Activated T-helper 17 cell treated with anti-CD3 and anti-CD28 coated beads, Interleukin-2, amount 50 U/mL, for 72 hours (primary cell): ENCODE measurements at regions not wholly inside any gene's neighbourhood (a gene's known extent, or its start where the extent isn't known, plus 50 kb on each side); places are given as distances from the start of the nearest gene placed in this dataset.

Source experiments
- ATAC-seq: fragments of 150-1000 bp; cut with Tn5 transposase; replicated peaks from 2 replicates; pipeline ENCODE4 v1.10.0; 2021; ENCODE audit warnings: mild to moderate bottlenecking, moderate library complexity
- H3K27ac Mint-ChIP-seq: one replicate; pipeline ENCODE4 v1.8.0; 2022; ENCODE audit warnings: mixed read lengths
- H3K27me3 Mint-ChIP-seq: one replicate; pipeline ENCODE4 v1.8.0; 2022; ENCODE audit warnings: mixed read lengths
- H3K36me3 Mint-ChIP-seq: one replicate; pipeline ENCODE4 v1.8.0; 2022; ENCODE audit warnings: low read depth, mild to moderate bottlenecking, mixed read lengths
- H3K4me1 Mint-ChIP-seq: one replicate; pipeline ENCODE4 v1.8.0; 2022; ENCODE audit warnings: mixed read lengths
- H3K4me3 Mint-ChIP-seq: one replicate; pipeline ENCODE4 v1.8.0; 2022; ENCODE audit warnings: mild to moderate bottlenecking, mixed read lengths
- H3K9me3 Mint-ChIP-seq: one replicate; pipeline ENCODE4 v1.8.0; 2022; ENCODE audit warnings: mixed read lengths

DNA sequence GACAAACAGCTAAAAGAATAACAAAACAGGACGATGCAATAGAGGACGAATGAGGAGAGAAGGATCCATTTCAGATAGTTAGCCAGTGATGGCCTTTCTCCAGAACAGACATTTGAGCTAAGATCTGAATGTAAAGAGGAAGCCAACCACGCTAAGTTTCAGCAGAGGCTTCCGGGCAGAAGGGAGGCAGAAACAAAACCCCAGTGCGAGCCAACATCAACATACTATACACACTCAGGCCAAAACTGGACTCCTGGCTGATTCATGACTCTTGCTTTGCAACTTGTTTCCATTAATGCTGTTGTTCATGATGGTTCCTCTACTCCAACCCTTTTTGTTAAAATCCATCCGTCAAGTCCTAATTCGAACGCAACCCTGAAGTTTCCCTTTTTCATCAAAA, 730.3 kb downstream of the TRIML1 start:
- H3K4me3 Mint-ChIP-seq: no peak overlapping the region
- H3K27ac Mint-ChIP-seq: no peak overlapping the region
- H3K36me3 Mint-ChIP-seq: no peaks in the 10 kb centered on the region
- no peaks in the 10 kb centered on the region for H3K27me3 Mint-ChIP-seq
- peaks cover 15% of the 10 kb centered on the region for H3K9me3 Mint-ChIP-seq
- H3K4me1 Mint-ChIP-seq: no peaks in the 10 kb centered on the region
- ATAC-seq: no peak

DNA sequence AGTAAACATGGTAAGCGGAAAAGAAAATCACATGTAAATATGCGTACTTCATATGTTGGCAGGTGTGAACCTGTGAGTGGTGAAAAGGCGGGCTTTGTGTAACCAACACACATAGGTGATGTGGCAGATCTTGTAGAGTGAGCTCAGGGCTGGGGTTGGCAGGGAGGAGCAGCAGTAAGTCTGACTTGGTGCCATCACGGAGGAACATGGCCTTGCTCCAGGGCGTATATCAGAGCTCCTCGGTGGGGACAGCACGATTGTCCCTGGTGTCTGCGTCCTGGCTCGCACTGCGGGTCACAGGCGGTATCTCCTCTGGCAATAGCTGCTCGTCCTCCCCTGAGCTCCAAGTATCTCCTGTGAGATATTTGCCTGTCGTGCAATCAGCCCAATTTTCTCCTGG, 733.6 kb downstream of the TRIML1 start:
- no peak for ATAC-seq
- Mint-ChIP-seq H3K36me3 (no peaks in the 10 kb centered on the region), H3K27me3 (no peaks in the 10 kb centered on the region), H3K27ac (no peak overlapping the region), H3K4me3 (no peak overlapping the region), H3K9me3 (peaks cover 12% of the 10 kb centered on the region), H3K4me1 (no peaks in the 10 kb centered on the region)

DNA sequence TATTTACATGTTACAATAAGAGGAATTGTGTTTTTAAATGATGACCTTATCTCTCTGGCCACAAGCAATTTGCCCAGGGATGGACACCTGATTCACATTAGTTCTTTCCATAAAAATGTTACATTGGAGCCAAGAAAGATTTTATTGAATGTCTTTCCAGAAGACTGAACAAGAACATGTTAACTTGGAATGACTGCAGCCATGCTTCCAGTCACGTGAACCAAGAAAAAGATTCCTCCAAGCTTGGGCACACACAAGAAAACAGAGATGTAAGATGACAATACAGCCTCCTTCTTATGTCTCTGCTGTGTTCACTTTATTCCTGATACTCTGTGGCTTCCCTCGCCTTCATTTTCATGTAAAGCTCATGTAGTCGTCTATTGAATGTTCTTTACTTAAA, 737.6 kb downstream of the TRIML1 start:
- no peaks in the 10 kb centered on the region for H3K4me1 Mint-ChIP-seq
- H3K4me3 Mint-ChIP-seq: no peak overlapping the region
- H3K9me3 Mint-ChIP-seq: peaks cover 9% of the 10 kb centered on the region
- no peaks in the 10 kb centered on the region for H3K27me3 Mint-ChIP-seq
- no peaks in the 10 kb centered on the region for H3K36me3 Mint-ChIP-seq
- ATAC-seq: no peak
- H3K27ac Mint-ChIP-seq: no peak overlapping the region

DNA sequence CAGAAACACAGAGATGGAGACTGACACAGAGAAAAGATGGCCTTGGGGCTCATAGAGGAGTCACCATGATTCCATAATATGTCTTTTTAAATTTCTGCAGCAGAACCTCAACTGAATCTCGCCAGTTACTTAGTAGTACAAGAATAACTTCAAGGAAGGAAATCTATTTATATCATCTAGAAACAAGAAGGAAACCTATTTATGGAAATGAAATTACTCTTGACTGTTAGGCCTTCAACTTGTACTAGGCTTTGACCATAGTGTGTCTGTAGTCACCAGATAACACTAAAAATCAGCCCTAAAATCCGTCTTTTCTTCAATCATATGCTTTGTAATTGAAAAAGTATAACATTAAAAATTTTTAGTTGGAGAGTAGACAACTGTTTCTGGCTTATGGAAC, 740.4 kb downstream of the TRIML1 start:
- Mint-ChIP-seq H3K27ac (no peak overlapping the region), H3K4me1 (no peaks in the 10 kb centered on the region), H3K36me3 (no peaks in the 10 kb centered on the region), H3K9me3 (peaks cover 13% of the 10 kb centered on the region), H3K27me3 (no peaks in the 10 kb centered on the region), H3K4me3 (no peak overlapping the region)
- ATAC-seq: no peak

DNA sequence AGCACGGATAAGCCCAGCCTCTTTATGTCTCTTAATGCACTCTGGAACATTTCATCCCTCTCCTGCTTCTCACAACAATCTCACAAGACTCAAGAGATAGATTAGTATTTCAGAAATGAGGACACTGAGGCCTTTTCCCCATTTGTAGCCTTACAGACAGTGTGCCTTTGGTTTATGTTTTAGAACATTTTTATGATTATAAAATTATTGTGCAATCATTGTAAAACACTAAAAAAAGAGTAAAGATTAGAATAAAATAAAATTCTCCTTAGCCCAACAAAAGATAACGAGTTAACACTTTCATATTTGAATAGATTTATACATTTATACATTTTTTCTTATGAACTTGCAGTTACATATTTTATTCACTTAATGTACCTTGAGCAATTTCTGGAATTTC, 748.7 kb downstream of the TRIML1 start:
- H3K27me3 Mint-ChIP-seq: no peaks in the 10 kb centered on the region
- no peak overlapping the region for H3K27ac Mint-ChIP-seq
- H3K4me3 Mint-ChIP-seq: no peak overlapping the region

DNA sequence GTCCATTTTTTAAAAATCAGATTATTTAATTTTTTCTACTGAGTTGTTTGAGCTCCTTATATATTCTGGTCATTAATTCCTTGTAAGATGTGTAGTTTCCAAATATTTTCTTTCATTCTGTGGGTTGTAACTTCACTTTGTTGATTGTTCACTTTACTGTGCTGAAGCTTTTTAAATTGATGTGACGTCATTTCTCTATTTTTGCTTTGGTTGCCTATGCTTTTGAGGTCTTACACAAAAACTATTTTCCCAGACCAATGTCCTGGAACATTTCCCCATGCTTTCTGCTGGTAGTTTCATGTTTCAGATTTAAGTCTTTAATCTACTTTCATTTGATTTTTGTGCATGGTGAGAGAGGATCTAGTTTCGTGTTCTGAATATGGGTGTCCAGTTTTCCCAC, 753.6 kb downstream of the TRIML1 start:
- Mint-ChIP-seq H3K36me3 (no peaks in the 10 kb centered on the region), H3K9me3 (peaks cover 15% of the 10 kb centered on the region)

More for the DNA sequence above, 748.7 kb downstream of the TRIML1 start:
- ATAC-seq: no peak
- Mint-ChIP-seq H3K4me1 (no peaks in the 10 kb centered on the region), H3K36me3 (no peaks in the 10 kb centered on the region), H3K9me3 (peaks cover 14% of the 10 kb centered on the region)

DNA sequence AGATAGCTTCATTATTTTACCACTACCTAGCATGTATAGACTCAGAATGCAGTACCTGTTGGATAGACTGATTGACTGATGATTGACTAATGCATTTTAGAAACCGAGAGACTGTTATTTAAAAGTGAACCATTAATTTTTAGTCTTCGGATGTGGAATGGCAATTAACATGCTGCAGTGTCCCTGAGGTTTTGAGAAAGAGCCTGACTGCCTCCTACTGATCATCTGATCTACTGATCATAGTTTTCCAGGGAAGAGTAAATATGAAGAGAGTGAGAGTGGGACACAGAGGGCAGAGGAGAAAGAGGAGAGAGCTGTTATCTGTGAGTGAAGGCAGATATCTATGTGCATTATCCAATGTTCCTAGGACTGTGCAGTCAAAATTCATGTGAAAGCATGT, 764.7 kb downstream of the TRIML1 start:
- Mint-ChIP-seq H3K36me3 (no peaks in the 10 kb centered on the region), H3K4me1 (no peaks in the 10 kb centered on the region), H3K9me3 (peaks cover 17% of the 10 kb centered on the region), H3K4me3 (no peak overlapping the region), H3K27me3 (no peaks in the 10 kb centered on the region), H3K27ac (no peak overlapping the region)
- ATAC-seq: no peak

More for the DNA sequence above, 753.6 kb downstream of the TRIML1 start:
- Mint-ChIP-seq H3K4me1 (no peaks in the 10 kb centered on the region), H3K27ac (no peak overlapping the region), H3K27me3 (no peaks in the 10 kb centered on the region), H3K4me3 (no peak overlapping the region)
- ATAC-seq: no peak

DNA sequence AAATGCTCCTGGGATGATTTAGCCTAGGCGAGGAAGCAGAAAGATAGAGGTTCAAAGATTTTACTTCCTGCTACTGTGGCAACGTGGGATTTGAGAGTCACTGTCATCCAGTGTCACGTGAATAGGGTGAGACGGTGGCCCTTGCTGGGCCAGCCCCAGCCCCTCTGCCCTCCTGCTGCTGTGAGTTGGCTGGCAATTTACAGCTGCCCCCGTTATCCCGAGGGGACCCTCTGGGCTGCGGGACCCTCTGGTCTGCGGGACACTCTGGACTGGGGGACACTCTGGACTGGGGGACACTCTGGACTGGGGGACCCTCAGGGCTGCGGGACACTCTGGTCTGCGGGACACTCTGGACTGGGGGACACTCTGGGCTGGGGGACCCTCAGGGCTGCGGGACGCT, 765.4 kb downstream of the TRIML1 start:
- Mint-ChIP-seq H3K27ac (no peak overlapping the region), H3K4me3 (no peak overlapping the region), H3K27me3 (no peaks in the 10 kb centered on the region), H3K4me1 (no peaks in the 10 kb centered on the region), H3K9me3 (peaks cover 17% of the 10 kb centered on the region), H3K36me3 (no peaks in the 10 kb centered on the region)
- no peak for ATAC-seq

DNA sequence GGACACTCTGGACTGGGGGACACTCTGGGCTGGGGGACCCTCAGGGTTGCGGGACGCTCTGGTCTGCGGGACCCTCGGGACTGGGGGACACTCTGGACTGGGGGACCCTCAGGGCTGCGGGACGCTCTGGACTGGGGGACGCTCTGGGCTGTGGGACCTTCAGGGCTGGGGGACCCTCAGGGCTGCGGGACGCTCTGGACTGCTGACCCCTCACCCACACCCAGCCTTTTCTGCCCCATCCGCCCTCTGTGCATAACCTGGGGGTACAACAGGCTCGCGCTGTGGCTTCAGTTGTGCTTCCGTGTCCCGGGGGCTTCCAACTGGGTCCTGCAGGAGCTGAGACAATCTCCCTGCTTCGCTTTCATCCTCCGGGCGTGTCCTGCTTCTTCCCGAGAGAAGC, 766.0 kb downstream of the TRIML1 start:
- Mint-ChIP-seq H3K27ac (no peak overlapping the region), H3K9me3 (peaks cover 14% of the 10 kb centered on the region), H3K36me3 (no peaks in the 10 kb centered on the region), H3K4me3 (no peak overlapping the region), H3K27me3 (no peaks in the 10 kb centered on the region), H3K4me1 (no peaks in the 10 kb centered on the region)
- ATAC-seq: no peak

DNA sequence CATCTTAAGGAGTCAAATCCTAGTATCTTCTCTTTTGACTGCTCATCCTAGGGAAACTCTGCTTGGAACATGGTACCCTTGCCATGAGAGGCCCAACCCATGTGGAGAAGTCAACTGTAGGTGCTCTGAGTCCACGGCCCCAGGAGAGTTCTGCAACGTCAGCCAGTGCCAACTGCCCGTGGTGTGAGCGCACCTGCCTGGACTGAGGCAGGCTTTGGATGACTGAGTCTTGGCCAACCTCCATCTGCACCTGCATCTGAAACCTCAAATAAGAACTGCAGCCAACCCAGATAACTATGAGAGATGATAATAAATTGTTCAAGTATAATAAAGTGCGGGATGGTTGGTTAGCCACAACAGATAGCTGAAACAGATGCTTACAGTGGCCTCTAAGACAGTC, 772.0 kb downstream of the TRIML1 start:
- H3K36me3 Mint-ChIP-seq: no peaks in the 10 kb centered on the region
- H3K27me3 Mint-ChIP-seq: no peaks in the 10 kb centered on the region
- no peak for ATAC-seq
- no peak overlapping the region for H3K27ac Mint-ChIP-seq
- H3K9me3 Mint-ChIP-seq: peaks cover 11% of the 10 kb centered on the region
- no peak overlapping the region for H3K4me3 Mint-ChIP-seq
- no peaks in the 10 kb centered on the region for H3K4me1 Mint-ChIP-seq

DNA sequence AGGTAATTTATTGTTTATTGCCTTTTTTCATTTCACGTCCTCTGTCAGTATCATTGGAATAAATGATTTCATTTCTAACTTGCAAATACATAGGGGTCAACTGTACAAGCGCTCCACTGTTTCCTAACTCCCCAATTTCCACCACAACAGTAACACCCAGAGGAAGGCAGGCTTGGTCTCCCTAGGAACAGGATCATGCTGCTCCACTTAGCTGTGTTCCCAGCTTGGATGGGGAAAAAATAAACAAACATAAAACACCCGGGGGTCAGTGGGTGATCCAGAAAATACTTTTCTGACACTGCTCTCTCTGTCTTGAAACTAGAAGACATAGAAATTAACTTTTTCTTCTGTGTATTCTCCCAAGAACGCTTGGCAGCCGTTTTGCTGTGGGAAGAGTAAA, 772.5 kb downstream of the TRIML1 start:
- no peaks in the 10 kb centered on the region for H3K27me3 Mint-ChIP-seq
- H3K4me3 Mint-ChIP-seq: no peak overlapping the region
- H3K27ac Mint-ChIP-seq: no peak overlapping the region
- peaks cover 11% of the 10 kb centered on the region for H3K9me3 Mint-ChIP-seq
- no peak for ATAC-seq
- H3K4me1 Mint-ChIP-seq: no peaks in the 10 kb centered on the region
- no peaks in the 10 kb centered on the region for H3K36me3 Mint-ChIP-seq

DNA sequence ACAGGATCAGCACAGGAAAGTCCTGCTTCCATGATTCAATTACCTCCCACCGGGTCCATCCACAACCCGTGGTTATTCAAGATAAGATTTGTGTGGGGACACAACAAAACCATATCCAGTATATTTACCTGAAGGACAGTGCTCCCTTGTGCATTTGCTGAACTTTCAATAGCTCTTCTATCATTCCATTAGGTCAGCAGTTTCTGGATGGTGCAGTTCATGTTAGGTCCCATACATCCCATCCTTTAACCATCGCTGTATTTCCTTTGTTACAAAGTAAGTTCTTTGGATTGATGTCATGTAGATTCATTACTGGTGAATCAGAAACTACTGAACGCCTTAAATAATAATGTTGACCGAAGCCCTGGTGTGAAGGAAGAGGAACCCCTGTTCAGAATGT, 775.9 kb downstream of the TRIML1 start:
- no peaks in the 10 kb centered on the region for H3K36me3 Mint-ChIP-seq
- peaks cover 15% of the 10 kb centered on the region for H3K9me3 Mint-ChIP-seq
- H3K27me3 Mint-ChIP-seq: no peaks in the 10 kb centered on the region
- no peak for ATAC-seq
- no peak overlapping the region for H3K4me3 Mint-ChIP-seq
- no peak overlapping the region for H3K27ac Mint-ChIP-seq
- H3K4me1 Mint-ChIP-seq: no peaks in the 10 kb centered on the region

DNA sequence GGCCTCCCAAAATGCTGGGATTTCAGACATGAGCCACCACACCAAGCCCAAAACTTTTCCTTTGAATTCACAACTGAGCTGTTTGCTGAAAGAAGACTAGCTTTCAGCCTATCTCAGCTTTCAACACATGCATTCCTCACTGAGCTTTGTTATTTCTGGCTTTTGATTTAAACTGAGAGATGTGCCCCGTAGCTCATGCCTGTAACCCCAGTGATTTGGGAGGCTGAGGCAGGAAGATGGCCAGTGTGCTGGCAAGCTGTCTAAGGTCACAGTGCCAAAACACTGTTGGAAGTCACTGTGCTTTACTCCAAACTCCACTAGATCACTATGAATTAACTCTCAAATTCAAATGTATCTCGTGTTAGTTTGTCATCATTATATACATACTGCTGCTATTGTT, 779.5 kb downstream of the TRIML1 start:
- Mint-ChIP-seq H3K27ac (no peak overlapping the region), H3K36me3 (no peaks in the 10 kb centered on the region)
- no peak for ATAC-seq

DNA sequence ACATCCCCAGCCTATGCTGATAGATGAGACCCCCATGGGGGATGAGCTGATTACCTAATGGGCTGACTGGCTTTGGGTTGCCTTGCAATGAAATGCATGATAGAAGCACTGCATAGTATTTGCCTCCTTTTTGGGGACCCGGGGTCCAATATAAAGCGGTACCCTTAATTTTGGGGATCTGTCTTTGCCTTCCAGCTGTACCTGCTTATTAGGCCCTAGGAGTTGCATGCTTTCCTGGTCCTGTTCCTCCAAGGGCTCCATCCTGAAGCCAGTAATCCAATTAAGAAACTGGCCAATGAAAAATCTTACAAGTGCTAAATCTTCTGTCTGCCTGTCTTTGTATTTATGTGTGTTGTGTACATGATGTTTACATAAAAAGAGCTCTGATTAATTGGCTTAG, 791.6 kb downstream of the TRIML1 start:
- Mint-ChIP-seq H3K4me1 (no peaks in the 10 kb centered on the region), H3K9me3 (peaks cover 8% of the 10 kb centered on the region), H3K27me3 (no peaks in the 10 kb centered on the region), H3K4me3 (no peak overlapping the region), H3K27ac (no peak overlapping the region), H3K36me3 (no peaks in the 10 kb centered on the region)
- ATAC-seq: no peak

More for the DNA sequence above, 779.5 kb downstream of the TRIML1 start:
- Mint-ChIP-seq H3K27me3 (no peaks in the 10 kb centered on the region), H3K9me3 (peaks cover 20% of the 10 kb centered on the region), H3K4me3 (no peak overlapping the region), H3K4me1 (no peaks in the 10 kb centered on the region)

DNA sequence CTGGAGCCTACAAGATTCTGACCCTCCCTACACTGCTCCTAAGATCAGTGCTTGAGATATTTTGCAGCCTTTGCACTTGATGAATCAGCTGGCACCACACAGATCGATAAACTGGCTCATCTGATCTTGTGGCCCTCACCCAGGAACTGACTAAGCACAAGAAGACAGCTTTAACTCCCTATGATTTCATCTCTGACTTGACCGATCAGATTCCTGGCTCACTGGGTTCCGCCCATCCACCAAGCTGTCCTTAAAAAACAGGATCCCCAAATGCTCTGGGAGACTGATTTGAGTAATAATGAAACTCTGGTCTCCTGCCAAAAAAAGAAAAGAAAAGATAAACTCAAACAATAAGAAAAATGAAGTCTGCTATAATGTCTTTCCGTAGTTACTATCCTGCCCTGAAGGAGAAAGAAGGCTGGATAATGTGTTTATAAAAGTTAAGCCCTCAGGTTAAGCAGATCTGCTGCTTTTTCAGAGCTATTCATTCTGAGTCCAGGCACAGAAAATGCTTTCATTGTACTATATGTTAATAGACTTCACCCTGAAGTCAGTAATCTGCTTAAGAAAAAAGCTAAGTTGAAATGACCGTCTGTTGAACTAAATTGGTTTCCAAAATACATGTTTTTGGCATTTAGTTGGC, 795.2 kb downstream of the TRIML1 start:
- H3K27ac Mint-ChIP-seq: no peak overlapping the region
- H3K9me3 Mint-ChIP-seq: peaks cover 8% of the 10 kb centered on the region
- no peaks in the 10 kb centered on the region for H3K36me3 Mint-ChIP-seq
- H3K27me3 Mint-ChIP-seq: no peaks in the 10 kb centered on the region
- no peak overlapping the region for H3K4me3 Mint-ChIP-seq
- ATAC-seq: no peak
- H3K4me1 Mint-ChIP-seq: no peaks in the 10 kb centered on the region

DNA sequence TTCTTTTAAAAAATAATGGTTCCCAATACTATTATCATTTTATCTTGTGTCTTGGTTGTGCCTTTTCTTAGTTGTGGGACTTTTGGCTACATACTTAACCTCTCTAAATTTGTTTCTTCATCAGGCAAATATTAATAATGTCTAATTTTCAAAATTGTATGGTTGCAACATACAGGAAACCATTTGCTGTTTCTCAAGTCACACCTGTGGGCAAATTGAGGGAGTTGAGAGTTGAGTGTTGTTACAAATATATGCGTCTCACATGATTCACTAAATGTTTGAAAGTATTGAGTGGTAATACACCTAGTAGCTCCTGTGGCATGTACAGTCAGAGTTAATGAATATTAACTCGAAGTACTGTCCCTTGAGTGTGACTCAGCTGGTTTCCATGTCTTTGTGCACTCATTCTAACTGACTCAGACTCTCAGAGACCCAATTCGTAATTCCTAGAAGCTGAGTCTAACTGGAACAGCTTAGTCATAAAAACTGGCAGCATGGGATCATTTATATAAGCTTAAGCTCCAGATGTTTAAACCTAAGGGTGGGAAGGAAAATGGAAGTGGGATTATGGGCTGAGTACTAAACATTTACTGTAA, 802.4 kb downstream of the TRIML1 start:
- ATAC-seq: no peak
- H3K27me3 Mint-ChIP-seq: no peaks in the 10 kb centered on the region
- H3K27ac Mint-ChIP-seq: no peak overlapping the region
- no peaks in the 10 kb centered on the region for H3K36me3 Mint-ChIP-seq
- peaks cover 4% of the 10 kb centered on the region for H3K9me3 Mint-ChIP-seq
- H3K4me1 Mint-ChIP-seq: no peaks in the 10 kb centered on the region
- H3K4me3 Mint-ChIP-seq: no peak overlapping the region
